Endometrium (tissue), 2 donors: ENCODE measurements at regions not wholly inside any gene's neighbourhood (a gene's known extent, or its start where the extent isn't known, plus 50 kb on each side); places are given as distances from the start of the nearest gene placed in this dataset.
"Not testable (repeated sequence)": the region's sequence is repeated elsewhere in the genome, so short reads cannot be mapped to it uniquely, and the experiment has no call there.

Experiments used
- FAIRE-seq: peaks from 2 replicates; lab custom pipeline; 2012; peaks lifted over from hg19 to GRCh38; lab: Jason Lieb, UNC
- donor health status: control.
- donor health status: control.

DNA sequence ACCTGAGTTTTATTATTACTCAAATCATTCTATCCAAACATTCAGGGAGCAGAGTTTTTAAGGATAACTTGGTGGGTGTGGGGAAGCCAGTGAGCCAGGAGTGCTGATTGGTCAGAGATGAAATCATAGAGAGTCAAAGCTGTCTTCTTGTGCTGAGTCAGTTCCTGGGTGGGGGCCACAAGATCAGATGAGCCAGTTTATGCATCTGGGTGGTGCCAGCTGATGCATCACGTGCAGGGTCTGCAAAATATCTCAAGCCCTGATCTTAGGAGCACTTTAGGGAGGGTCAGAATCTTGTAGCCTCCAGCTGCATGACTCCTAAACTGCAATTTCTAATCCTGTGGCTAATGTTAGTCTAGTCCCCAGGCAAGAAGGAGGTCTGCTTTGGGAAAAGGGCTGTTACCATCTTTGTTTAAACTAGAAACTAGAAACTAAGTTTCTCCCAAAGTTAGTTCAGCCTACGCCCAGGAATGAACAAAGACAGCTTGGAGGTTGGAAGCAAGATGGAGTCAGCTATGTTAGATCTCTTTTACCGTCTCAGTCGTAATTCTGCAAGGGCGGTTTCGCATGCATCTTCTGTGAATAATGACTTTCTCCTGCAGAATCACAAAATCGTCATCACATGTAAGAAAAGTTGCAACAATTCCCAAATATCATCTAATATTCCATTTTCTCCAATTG is 97.5 kb downstream of the ZNF664 start:
- FAIRE-seq, result not testable (repeated sequence)

DNA sequence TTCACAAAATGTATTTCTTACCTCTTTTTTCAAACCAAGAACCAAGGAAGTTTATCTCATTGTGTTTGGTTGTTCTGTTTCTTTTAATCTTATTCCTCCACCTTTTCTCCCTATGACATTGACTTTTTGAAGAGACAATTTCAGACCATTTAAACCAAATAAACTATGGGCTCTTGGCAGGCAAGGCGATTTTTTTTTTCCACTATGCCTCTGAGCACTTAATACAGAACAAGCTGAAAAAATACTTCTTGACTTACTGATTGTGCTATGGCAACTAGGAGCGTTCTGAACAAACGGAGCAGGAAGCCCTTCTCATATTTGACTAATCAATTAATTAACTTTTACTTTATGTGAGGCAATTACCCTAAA is 98.0 kb downstream of the ZNF664 start:
- FAIRE-seq, result no peak

DNA sequence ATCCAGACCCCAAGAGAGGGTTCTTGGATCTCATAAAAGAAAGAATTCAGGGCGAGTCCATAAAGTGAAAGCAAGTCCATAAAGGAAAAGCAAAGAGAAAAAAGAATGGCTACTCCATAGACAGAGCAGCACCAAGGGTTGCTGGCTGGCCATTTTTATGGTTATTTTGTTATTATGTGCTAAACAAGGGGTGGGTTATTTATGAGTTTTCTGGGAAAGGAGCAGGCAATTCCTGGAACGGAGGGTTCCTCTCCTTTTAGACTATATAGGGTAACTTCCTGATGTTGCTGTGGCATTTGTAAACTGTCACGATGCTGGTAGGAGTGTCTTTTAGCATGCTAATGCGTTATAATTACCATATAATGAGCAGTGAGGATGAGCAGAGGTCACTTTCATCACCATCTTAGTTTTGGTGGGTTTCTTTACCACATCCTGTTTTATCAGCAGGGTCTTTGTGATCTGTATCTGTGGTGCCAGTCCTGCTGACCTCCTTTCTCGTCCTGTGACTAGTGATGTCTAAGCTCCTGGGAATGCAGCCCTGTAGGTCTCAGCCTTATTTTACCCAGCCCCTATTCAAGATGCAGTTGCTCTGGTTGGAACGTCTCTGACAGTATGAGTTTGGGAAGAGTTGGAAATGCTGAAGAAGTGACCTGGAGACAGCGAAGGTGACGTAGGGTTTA is 100.5 kb downstream of the ZNF664 start:
- no peak for FAIRE-seq

DNA sequence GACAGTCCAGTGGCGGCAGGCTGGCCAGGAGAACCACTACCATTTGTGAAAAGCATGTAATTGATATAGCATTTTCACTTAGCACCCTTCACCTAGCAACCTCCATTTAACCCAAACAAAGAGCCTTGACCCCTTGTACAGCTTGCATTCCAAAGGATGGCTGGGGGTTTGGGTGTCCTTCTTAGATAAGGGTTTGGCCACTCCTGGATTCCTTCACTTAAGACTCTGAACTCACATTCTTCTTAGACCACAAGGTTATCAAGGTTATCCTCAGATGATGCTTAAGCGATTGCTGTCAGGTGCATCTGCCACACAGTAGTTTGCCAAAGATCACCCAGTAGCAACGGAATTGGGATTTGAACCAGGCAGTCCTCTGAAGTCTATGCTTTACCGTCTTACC is 102.8 kb downstream of the ZNF664 start:
- FAIRE-seq, result no peak

DNA sequence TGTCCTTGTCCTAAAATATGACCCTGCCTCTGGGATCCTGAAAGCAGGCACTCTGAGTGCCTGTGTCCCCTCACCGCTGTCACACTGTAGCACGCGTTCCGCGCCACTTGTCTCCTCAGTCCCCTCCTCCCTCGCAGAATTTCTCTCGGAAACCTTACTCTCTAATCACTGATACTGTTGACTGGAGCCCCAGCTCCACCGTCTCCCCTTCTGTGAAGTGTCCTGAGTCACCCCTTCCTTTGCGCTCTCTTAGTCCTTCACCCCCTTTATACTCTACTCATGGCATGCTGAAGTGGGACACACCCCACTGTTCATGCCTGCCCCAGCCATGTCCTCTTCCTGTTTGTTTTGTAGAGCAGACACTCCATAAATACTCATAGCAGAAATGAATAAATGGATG is 104.7 kb downstream of the ZNF664 start:
- FAIRE-seq, result no peak

DNA sequence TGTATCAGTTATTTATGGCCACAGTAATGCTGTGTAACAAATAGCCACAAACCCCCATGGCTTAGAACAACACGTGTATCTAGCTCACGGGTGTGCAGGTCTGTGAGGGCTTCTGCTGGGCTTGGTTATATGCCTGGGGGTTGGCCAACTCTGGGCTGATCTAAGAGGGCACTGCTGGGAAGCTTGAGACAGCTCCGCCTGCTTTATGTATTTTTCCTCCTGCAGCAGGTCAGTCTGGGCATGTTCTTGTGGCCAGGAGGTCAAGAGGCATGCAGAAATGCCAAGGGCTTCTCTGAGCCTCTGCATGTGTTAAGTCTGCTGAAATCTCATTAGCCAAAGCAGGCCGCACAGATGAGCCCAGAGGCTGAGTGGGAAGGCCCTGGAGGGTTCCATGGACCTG is 105.8 kb downstream of the ZNF664 start:
- no peak for FAIRE-seq

DNA sequence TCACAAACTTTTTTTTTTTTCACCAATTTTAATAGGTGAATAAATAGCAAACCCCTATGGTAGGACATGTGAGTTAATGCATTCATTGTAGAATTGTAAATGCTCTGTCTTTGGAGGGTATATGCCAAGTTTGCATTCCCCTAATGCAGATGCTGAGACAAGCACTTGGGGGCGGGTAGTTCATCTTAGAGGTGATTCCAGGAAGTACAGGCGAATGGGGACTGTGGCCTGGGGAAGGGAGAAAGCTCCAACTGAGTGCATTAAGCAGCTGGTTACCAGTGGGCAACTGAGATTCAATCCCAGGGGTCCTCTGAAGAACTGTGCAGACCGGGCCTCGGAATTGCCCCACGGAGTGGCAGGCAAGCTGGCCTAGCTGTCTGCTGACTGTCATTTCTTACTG is 107.6 kb downstream of the ZNF664 start:
- no peak for FAIRE-seq

DNA sequence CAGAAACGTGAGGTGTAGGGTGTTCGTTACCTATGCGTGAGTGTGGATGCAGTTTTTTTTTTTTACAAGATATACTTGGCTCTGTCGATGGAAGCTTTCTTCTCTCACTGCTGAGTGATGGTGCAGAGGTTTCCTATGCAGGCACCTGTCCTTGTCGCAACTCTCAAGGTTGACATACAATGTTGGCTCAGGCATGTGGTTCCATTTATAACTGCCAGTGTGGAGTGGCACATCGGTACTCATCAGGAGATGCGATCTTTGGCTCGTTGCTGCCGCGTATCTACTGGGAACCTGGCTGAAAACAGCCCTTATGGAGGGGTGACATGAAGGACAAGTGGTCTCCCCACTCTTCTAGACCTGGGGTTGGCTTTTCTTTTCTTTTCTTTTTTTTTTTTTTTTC is 109.0 kb downstream of the ZNF664 start:
- FAIRE-seq, result no peak

DNA sequence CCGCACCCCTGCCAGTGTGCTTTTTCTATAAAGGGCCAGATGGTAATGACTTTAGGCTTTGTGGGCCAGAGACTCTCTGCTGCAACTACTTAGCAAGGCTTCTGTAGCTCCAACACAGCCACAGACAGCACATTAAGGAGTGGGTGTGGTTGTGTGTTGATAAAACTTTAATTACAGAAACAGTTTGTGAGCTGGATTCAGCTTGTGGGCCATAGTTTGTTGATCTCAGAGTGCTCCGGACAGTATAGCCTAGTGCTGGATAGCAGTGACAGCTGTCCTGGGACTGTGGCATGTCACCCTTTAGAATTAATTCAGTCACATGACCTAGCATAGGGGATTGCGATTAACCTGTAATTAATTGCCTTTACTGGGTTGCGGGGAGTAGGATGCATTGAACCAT is 109.7 kb downstream of the ZNF664 start:
- FAIRE-seq, result no peak

DNA sequence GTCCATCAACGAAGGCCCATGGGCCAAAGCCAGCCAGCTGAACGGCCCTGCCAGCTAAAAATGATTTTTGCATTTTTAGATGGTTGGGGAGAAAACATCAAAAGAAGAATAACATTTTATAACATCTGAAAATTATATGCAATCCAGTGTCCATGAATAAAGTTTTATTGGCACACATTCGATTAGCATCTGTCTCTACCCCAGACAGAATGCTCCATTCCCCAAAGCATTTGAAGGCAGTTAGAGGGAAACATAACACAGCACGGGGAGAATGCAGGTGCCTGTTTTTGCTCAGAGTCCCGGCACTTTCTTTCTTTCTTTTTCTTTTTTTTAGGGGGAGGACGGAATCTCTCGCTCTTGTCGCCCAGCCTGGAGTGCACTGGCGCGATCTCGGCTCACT is 110.7 kb downstream of the ZNF664 start:
- no peak for FAIRE-seq

DNA sequence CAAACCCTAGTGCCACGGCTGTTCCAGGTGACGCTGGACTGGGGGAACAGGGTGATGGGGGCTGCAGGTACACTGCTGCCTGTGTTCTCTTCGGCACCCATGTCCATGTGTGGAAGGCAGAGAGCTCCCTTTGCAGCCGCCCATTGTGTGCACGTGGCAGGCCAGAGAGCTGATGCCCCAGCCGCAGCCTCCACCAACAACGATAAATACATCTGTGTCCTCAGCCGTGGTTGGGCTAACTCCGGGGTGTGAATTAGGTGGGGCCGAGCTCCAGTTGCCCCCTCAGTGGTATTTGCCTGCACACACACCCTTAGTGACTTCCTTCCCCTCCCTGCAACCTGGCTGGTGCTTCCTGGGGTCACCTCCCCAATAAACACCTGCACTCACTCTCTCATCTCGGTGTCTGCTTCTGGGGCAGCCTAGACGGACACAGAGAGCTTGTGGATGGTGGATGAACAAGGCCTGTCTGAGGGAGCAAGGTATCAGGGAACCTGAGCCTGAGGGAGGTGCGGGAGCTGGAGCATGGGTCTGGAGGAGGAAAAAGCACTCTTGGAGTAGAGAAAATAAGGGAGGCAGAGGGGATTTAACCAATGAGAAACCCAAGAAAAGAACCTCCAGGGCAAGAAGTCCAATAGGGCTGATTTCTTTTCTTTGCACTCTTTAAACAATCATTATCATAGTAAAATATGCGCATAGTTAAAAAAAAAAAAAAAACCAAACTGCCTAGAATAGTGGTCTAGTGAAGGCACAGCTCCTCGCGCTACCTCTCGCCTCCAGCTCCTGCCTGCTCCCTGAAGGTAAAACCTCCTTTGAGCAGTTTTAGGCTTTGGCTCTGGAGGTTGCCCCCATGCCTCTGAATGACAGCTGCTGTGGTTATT is 112.6 kb downstream of the ZNF664 start:
- no peak for FAIRE-seq

DNA sequence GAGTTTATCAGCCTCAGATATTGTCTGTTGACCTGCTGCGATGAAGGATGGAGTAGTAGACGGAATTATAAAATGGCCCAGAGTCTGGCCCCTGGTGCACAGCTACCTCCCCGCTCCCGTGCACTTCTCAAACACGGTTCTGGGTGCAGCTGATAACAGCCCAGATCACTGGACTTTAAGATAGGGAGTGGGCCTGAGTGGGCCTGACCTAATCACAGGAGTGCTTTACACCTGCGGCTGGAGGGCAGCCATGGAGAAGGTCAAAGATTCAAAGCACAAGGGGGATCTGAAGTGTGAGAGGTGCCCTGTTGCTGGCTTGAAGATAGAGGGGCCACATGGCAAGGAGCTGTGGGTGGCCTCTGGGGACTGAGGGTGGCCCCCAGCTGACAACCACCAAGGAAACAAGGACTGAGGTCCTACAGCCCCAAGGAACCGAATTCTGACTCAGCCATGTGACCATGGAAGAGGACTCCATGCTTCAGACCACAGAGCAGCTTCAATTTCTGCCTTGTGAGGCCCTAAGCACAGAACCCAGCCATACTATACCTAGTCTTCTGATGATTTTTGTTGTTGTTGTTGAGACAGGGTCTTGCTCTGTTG is 113.4 kb downstream of the ZNF664 start:
- no peak for FAIRE-seq

DNA sequence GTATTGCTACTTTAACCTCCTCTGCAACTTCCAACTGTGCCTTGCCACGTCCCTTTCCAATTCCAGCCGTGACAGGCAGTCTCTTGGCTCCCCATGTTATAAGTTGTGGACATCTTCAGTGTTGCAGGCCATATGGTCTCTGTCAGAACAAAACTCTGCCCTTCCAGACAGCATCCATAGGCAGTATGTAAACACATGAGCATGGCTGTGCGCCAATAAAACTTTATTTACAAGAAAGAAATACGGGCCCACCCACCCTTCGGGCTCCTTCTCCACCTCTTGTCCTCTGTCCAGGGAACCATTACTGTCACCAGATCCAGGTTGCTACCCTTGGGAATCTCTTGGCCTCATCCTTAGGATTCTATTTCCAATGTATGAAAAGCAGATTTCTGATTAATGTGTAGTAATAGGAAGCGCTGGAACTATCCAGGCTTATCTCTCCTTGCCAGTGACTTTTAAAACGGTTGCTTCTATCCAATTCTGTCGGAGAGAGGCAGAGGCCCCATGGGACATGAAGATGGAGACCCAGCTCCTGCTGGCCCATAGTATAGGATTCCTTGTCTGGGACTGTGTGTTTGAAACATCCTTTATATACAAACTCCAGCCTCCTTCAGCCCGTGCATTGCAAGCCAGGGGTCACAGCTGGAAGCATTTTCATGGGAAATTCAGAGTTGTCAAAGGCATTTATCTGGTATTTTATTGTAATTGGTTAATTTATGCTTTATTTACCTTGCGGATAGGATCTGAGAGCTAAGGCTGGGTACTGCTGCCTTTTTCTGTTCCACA is 114.4 kb downstream of the ZNF664 start:
- FAIRE-seq, result no peak

DNA sequence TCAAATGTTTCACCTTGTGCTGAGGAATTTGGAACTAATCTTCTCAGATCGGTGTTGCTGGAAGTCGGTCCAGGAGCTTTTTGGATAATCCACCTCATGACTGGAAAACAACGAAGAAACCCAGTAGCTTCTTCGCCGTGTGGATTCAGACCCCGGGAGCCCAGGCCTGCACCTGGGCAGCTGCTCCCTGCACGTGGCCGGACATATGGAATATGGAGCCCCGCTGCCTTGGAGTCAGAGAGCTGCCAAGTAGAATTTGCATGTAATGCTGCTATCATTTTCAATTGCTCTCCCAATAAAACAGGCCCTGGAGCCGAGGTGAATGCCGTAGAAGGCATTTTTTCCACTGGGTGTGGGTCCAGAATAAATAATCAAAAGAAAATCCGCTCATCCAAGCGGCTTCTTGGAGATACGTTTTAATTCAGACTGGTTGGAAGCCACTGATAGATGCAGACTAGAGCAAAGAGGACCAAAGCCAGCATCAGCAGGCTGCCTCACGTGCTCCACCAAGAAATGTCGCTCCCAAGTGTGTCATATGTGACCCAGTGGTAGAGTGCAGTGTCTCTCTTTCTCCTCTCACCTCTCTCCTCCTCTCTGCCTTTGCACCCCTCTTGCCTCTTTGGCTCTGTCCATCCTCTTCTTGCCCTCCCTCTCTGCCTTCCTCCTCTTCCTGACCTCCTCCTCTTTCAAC is 115.3 kb downstream of the ZNF664 start:
- no peak for FAIRE-seq

DNA sequence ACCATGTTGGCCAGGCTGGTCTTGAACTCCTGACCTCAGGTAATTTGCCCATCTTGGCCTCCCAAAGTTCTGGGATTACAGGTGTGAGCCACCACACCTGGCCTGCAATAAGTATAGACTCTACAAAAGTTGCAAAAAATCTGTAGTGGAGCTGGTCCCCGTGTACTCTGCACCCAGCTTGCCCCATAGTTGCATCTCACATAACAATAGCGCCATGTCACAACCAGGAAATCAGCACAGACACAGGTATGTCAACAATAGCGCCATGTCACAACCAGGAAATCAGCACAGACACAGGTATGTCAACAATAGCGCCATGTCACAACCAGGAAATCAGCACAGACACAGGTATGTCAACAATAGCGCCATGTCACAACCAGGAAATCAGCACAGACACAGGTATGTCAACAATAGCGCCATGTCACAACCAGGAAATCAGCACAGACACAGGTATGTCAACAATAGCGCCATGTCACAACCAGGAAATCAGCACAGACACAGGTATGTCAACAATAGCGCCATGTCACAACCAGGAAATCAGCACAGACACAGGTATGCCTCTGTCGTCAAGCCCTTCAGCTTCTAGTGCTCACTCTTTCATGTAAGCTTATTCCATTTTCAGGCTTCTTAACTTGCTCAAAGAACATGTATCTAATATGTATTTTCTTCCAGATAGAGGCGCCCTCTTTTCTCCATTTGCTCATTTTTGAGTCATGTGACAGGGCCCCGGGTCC is 116.3 kb downstream of the ZNF664 start:
- FAIRE-seq, result not testable (repeated sequence)

DNA sequence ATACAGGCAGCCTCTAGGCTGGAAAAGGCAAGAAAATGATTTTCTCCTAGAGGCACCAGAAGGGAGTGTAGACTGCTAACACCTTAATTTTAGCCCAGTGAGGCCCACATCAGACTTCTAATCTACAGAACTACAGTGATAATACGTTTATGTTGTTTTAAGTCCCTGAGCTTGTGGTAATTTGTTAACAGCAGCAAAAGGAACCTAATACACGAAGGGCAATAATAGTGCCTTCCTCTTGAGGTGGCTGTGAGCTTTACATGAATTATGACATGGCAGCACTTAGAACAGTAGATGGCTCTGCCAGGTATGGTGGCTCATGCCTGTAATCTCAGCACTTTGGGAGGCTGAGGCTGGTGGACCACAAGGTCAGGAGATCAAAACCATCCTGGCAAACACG is 118.8 kb downstream of the ZNF664 start:
- FAIRE-seq, result no peak

DNA sequence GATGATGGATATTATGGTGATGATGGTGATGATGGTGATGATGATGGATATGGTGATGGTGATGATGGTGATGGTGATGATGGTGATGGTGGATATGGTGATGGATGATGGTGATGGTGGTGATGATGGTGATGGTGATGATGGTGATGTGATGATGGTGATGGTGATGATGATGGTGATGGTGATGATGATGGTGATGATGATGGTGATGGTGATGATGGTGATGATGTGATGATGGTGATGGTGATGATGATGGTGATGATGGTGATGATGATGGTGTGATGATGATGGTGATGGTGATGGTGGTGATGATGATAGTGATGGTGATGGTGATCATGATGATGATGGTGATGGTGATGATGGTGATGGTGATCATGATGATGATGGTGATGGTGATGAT is 119.5 kb downstream of the ZNF664 start:
- FAIRE-seq, result not testable (repeated sequence)

DNA sequence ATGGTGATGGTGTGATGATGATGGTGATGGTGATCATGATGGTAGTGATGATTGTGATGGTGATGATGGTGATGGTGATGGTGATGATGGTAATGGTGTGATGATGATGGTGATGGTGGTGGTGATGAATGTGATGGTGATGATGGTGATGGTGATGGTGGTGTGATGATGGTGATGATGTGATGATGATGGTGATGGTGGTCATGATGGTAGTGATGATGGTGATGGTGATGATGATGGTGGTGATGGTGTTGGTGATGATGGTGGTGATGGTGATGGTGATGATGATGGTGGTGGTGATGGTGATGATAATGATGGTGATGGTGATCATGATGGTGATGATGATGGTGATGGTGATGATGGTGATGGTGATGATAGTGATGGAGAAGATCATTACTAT is 120.3 kb downstream of the ZNF664 start:
- FAIRE-seq, result no peak

DNA sequence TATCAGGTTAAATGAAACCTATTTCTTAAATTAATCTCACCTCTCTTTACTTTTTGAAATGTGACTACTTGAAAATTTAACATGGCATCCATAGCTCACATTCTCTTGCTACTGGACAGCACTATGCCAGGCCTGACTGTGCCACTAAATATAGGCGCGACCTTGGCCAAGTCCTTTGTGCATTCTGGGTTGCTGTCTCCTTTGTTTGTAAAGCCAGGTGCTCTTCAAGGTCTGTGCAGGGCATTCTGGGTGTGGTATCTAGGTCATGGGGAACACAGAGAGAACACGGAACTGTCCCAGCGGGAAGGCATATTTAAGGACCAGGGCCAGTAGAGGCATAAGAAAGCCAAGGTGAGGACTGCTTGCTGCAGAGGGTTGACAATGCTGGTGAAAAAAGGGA is 121.2 kb downstream of the ZNF664 start:
- no peak for FAIRE-seq

DNA sequence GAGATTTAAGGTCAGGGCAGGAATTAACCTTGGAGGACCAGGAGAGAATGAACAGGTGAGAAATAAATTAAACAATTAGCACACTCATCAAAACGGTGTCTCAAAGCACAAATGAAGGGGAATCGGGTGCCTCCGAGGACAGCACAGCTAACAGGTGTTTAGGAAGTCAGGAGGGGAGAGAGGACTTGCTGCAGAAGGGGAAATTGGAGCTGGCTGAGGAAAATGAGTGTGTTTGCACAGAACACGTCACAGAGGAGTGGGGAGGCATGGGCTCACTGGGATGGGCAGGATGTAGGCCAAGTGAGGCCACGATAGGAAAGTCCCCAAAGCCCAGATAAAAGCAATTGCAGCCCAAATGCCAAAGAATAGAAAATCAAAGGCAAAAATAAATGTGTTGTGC is 121.7 kb downstream of the ZNF664 start:
- FAIRE-seq, result no peak

DNA sequence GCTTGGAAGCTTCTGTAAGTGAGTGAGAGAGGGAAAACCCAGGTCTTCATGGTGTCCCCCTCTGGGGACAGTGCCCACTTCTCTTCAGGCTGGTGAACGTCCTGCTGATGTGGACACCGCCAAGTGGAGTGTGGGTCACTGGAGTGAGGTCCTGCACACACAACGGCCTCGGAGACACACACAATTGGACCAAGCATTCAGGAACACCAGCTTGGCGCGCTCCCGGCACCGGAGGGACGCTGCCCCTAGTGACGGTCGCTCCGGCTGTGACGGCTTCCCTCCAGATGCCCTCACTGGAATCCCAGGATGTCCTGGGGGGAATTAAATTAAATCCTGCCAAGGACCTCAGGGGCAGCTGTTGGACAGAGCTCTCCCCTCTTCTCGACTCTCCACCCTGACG is 123.1 kb downstream of the ZNF664 start:
- no peak for FAIRE-seq
